DMS53 (cell line): ENCODE measurements at regions not wholly inside any gene's neighbourhood (a gene's known extent, or its start where the extent isn't known, plus 50 kb on each side); places are given as distances from the start of the nearest gene placed in this dataset.
A peak's percentile ranks its signal among the peaks of the same experiment; 100 is the strongest.
"Not testable (repeated sequence)": the region's sequence is repeated elsewhere in the genome, so short reads cannot be mapped to it uniquely, and the experiment has no call there.

Experiments used
- DNase-seq: peaks from one replicate; lab custom pipeline; 2025; lab: John Stamatoyannopoulos, UW

DNA sequence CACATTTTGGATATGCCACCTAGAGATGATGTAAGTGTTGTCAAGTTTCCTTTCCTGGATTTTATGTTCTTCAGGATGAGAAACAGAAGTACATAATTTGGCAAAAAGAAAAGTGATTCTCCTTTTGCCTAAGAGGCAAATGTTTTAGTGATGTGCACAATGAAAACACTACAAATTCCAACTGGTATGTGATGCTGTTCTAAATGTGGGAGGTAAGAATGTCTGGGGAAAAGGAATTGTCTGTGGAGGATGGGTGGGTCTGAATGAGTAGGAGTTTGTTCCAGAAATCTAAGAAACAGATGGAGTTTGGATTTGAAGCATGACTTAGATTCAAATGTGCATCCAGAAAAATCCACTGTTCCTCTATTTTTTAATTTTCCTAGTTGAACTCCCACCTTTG lies 473.6 kb upstream of the SPRY2 start:
- no peak for DNase-seq

DNA sequence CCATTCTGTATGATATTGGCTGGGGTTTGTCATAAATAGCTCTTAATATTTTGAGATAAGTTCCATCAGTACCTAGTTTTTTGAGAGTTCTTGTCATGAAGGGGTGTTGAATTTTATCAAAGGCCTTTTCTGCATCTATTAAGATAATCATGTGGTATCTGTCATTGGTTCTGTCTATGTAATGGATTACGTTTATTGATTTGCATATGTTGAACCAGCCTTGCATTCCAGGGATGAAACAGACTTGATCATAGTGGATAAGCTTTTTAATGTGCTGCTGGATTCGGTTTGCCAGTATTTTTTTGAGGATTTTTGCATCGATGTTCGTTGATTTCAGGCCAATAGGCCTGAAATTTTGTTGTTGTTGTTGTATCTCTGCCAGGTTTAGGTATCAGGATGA lies 469.4 kb upstream of the SPRY2 start:
- not testable (repeated sequence) for DNase-seq

DNA sequence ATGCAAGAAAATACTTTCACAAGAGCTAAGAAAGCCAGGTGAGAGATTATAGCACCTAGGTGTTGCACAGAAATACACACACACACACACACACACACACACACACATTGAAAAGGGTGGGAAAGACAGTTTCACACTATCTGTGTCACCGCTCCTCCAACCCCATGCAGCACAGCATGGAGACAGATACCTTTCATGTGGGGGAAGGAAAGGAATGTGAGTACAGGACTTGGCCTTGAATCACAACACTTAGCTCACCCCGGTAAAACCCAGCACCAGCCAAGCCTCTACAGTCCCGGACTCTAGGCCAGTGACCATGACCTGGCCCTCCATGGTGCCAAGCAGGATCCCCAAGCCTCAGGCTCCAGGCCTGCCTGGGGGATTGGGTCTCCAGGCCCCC lies 462.0 kb upstream of the SPRY2 start:
- DNase-seq: no peak

DNA sequence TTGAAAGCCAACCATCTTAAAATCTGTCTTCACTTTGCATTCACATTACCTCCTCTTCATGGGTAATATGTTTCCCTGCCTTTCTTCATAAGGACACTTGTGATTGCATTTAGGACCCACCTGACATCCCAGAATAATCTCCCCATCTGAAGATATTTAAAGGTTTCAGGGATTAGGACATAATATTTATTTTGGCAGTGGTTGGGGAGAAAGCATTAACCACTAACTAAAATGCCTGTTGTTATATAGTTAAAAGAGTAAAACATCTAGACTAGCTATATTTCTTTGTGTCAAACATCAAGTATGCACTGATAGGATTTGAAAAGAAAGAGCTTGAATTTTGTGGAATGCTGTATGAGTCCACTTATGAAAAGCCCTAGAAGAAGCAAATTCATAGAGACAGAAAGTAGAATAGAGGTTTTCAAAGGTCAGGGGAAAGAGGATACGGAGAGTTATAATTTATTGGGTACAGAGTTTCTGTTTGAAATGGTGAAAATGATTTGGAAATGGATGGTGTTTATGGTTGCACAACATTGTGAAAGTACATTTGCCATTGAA lies 457.7 kb upstream of the SPRY2 start:
- DNase-seq: no peak

DNA sequence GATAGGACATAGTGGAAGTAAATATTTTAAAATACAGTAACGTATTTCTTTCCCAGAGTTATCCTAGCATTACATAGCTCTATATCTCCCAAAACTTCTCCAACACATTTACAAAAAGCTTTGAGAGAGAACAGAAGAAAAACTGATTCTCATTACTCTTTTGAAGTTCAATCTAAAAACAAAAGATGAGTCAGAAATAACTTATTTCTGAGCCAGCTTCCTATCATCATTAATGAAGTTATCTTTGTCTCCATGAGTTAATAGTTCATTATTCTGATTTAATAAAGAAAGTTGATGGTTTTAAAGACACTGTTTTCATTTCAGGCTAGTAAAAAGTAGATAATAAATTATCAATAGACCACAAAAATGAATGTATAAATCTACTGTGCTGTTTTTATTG lies 446.7 kb upstream of the SPRY2 start:
- DNase-seq: no peak

DNA sequence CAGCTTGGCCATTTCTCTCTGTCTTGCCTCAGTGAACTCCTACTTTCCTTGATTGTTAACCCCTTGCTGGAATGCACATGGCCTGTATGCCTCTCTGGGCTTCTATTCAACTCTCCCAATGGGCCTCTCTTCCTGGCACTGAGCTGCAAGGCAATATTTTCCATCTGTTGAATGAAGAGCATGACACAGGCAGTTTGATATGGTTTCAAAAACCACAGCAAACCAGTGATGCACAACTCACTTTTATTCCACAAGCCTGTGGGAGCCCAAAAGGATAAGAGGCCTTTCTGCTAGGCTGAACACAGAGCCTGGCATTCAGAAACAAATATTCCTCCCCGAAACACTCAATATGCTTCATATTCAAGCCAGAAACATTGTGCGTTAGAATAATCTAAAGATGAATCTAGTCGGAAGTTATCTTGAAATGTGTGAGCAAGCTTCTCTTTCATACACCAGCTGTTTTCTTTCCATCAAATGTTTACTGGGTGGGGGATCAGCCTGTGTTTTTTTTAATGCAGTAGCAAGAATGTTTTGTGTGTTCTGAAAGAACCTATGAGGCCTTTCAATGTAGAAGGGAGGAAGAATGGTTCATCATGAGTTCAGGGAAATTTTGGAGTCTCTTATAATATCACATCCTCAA lies 443.1 kb upstream of the SPRY2 start:
- DNase-seq: no peak

DNA sequence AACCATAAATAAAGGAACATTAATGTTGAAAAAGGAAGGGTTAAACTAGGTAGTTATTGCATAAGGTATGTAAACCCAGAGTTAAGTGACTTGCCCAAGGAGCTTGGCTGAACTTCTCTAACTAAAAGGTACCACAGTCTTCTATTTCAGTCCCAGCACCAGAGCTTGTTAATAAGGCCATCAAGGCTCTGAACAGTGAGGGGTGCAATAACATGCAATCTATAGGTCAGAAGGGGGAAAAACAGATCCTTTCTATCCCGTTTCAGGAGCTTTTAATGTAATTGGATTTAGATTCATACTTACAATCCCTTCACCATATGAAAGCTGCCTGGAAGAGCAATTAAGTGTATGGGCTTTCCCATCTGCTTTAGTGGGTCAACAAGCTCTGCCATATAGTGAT lies 441.5 kb upstream of the SPRY2 start:
- no peak for DNase-seq

DNA sequence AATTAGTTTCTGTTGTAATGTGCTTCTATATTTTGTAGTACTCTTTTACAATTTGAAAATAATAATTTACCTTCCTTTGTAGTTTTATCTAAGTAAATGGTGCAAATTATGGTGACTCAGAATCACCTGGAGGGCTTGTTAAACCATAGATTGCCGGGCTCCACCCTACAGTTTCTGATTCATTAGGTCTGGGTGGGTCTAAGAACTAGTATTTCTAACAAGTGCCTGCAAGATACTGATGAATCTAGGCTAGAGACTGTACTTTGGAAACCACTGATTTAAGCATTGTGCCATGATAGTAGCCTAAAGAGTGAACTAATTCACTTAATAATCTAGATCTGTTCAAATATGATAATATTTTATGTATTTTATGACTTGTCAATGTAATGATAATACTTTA lies 437.4 kb upstream of the SPRY2 start:
- no peak for DNase-seq

DNA sequence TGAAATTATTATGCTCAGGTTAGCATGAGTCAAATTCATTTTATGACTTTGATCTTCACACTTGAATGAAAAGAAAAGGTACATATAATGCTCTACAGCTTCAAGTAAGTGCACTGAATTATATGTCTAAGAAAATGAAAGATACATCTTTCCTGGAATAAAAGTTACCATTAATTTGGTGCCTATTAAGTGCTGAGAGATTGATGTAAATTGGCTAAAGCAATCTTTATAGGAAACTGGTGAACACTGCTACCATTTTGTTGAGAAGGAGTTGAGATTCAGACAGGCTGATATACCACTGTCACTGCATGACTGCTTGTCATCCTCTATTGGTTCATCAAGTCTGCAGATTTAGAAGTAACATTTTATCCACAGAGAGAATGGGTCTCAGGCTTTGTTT lies 416.8 kb upstream of the SPRY2 start:
- DNase-seq: no peak

DNA sequence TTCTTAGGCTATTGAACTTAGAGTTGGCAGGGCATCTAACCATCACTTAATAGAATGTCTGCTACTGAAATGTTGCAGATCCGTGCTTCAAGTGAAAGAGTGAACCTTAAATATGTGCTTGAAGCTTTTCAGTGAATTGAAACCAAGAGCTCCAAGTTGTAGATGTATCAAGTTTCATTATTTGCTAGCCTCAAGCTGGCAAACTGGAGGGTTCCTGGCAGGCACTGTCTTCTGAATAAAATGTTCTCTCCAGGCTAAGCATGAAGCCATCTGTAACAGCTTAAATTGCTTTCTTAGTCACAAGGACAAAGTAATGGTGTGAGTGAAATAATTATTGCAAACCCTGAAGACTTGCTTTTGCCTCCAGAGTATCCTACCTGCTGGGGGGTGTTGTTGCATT lies 415.0 kb upstream of the SPRY2 start:
- DNase-seq: peak; percentile 0

DNA sequence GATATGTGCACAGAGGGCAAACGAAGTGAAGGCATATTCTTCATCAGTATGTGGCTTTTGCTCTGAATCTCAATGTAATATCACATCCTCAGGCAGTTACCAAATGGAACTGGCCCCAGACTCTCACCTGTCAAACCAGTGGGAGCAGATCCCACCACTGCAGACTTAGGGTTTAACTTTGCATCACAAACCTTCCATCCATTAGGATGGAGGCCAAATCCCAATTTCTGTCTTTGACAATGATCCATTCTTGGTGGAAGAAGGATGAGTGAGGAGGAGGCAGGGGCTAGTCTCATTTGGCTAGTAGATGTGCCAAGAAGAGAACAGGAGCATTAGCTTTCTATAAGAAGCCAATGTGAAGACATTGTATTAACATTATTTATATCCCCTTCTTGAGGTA lies 413.5 kb upstream of the SPRY2 start:
- no peak for DNase-seq

DNA sequence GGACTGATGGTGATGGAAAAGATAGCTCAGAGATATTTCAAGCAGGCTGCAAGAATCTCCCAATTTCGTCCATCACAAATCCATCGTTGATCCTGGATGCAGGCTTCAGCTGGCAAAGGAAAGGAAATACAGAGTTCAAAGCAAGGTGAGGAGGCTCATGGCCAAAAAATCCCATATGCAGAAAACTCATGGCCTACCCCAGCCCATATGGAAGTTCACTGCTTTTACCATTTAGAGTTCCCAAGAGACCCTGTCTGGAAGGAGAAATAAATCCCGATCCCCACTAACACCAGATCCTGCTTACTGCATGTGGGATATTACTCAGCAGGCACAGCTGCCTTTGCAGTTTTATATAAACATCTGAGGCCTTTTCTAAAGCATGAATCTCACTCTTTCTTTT lies 412.9 kb upstream of the SPRY2 start:
- no peak for DNase-seq

DNA sequence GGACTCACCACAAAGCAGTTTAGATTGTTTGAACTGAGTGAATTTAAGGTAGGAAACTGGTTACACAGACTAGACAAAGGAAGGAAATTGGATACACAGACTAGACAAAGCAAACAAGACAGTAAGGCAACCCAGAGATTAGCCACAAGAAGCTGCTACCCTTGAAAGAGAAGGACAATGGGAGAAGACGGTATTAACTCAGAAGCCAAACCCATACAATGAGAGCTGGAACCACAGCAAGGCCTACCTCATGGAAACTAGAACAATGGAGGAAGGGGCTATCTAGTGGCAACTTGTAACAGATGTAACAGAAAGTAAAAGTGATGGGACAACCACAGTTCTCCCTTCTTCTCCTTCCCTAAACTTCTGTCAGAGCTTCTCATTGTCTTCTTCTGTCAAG lies 410.9 kb upstream of the SPRY2 start:
- peak; percentile 19 for DNase-seq

DNA sequence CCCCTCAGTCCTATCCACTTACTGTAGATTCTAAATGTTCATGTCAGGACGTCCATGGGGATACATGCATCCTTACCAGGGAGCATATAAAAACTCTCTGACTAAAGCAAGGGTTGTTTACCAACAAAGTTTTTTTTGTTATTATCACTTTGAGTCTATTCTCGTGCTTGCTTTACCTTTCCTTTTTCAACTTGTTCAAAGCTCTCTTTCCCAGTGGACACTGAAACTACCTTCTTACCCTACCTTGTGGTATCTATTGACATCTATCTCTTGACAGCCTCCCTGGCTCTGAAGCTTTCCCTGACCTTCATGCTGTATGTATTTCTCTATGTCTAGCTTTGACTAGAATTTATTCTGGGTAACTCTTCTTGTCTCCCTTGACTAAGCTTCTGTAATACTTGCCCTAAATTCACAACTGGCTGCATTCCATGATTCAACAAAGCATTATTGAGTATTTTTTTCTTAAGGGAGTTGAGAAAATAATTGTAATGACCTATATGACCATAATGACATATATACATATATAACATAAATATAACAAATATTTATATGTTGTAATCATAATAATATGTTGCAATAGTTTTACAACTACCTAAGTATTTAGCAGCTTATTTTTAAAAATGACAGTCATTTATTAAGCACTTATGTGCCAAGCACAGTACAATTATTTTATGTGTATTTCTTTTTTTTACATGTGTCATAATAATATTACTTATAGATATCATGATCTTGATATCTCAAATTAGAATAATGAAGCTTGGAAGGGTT lies 403.4 kb upstream of the SPRY2 start:
- DNase-seq: no peak

DNA sequence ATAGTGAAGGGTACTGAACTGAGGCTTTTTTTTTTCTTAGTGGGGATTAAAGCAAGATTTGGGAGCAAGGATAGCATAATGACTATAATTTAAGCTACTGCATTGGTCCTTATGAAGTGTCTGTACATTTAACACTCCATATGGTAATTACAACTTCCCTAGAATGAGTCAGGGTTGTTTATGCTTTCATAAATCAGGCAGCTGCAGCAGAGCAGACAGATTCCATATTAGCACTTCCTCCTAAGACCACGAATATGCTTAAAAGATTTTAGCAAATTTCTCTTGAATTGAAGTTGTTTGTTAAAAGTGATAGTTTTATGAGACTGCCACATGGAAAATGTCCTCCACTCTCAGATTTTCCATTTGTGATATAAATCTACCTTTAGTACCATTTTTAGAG lies 401.1 kb upstream of the SPRY2 start:
- peak; percentile 33 for DNase-seq

DNA sequence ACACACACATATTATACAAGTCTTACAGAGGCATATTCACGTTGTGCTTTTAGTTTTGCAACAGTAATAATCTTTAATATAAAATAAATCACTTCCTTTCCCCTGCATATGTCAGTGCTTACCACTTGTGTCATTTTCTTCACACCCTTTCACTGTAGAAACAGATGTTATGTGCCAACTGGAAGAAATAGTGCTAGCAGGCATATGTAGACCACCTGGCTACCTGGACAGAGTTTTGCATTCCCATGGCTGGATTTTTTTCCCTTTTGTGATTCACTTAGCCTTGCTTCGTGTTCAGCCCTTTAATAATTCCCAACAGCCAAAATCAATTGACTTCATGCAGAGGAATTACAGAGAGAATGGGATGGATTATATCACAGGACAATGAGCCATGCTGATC lies 399.1 kb upstream of the SPRY2 start:
- no peak for DNase-seq

DNA sequence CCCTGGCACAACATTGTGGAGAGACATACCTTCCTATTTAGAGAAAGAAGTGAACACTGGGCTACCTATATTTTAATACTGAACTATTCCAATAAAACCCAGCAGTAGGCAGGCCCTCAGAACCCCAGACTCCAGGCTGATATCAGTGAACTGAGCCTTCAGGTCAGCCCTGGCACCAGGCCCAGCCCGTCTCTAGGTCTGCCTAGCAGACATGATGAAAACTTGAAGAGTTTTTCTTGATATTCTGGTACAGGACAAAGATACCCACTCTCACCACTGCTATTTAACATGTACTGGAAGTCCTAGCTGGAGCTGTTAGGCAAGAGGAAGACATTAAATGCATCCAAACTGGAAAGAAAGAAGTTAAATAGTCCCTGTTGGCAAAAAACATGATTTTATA lies 396.6 kb upstream of the SPRY2 start:
- DNase-seq: no peak

DNA sequence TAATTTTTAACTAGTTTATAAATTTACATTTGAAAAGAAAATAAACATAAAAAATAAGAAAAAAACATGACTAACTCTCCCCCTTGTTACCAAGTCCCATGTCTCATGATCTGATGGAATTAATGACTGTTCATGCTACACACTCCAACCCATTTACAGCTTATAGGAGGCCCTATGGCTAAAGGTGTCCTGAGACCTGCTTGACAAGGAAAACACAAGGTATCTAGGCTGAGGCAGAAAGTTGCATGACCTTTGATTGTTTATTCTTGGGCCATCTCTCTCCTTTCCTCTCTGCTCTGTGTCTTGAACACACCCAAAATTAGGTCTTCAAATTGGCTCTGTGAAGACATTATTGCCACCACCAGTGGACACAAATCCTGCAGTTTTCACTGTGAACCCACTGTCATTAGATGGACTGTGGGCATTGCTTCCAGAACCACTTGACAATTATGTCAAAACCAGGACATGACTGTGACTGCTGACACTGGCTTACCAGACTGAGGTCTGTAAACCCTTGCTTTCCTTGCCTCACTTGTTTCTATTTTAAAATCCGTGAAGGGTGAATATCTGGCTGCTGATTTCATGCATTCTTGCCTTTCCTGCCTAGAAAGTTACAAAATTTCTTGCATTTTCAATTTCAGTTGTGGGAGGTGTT lies 386.5 kb upstream of the SPRY2 start:
- no peak for DNase-seq

DNA sequence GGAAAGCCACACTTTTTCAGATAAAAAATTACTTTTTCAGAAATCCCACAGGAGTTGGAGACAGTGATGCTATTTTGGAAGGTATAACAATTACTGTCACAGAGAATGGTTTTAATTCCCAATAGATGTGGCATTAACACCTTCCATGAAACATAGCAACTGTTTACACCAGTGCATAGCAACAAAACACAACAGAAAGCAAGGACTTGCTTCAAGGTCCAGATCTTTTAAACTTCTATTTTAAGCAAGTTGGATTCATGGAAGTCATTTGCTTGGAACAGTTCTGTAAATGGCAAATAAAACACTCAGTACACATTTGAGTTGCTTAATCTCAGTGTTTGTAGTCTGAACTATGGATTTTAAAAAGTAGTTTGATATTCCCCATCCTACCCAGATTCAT lies 385.9 kb upstream of the SPRY2 start:
- no peak for DNase-seq

DNA sequence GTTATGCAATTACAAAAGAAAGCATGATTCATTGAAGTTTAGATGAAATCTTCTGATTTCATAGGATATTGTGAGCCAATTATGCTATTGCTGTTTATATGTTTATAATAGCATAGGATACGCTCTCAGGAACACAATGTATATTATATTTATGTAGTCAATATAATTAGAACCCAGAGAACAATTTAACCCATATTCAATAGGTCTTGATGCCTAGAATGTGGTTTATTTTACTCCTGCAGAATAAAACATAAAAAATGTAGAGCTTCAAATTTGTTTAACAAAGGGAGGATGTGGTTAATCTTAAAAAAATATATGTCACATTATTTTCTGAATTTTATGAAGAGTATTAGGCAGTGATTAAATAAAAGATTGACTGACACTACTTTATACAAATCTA lies 380.8 kb upstream of the SPRY2 start:
- DNase-seq: no peak

DNA sequence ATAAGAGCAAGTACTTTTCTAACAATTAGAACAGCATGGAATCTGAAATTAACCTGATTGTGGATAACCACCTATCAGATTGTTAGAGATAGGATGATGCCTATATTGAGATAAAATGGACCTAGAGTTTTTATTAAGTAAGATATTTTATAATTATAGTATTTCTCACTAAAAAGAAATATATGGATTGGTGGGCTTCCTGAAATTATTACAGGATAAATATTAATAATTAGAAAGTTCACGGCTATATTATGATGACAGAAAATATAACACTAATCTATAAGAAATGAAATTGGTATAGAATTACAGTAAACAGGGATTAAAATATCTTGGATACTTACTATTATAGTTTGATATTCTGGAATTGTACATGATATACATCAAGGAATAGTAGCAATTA lies 378.0 kb upstream of the SPRY2 start:
- no peak for DNase-seq

DNA sequence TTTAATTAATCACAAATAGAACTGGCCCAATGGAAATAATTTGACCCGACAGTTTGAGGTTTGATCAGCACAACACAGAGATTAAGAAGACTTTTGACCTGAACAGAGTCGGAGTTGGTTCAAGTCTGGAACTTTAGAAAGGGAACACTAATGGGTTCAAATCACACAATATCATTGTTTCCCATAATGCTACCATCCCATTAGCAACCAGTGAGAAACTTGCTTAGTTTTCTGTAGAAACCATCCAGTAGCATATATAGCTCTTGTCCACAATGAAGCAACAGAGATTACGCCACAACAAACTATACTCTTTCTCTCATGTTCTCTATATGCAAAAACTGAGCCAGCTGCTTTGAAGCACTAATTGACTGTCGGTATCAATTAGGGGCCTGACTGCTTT lies 376.9 kb upstream of the SPRY2 start:
- no peak for DNase-seq

DNA sequence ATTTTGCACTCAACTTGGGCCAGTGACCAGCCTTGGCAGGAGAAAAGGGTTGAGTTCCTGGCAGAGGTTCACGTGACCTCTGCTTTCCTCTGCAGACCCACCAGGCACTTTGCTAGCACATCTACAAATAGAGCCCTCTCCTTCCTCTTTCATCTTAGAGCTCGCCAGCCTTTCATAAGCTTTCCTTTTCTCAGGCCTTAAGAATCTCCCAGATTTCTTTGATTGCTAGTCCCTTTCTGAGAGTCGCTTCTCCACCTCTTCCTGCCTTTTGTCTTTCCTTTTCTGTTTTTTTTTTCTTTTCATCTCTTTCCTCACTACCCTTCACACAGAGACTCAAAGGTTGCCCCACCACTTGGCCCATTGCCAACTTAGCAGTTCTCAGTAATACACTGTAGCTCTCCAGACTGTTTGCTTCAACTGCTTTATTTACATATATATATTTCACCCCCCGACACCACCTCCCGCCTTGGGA lies 375.7 kb upstream of the SPRY2 start:
- DNase-seq: peak; percentile 33
